ENCODE measurements at regions not wholly inside any gene's neighbourhood (a gene's known extent, or its start where the extent isn't known, plus 50 kb on each side); places are given as distances from the start of the nearest gene placed in this dataset.
"Not testable (repeated sequence)": the region's sequence is repeated elsewhere in the genome, so short reads cannot be mapped to it uniquely, and the experiment has no call there.

DNA sequence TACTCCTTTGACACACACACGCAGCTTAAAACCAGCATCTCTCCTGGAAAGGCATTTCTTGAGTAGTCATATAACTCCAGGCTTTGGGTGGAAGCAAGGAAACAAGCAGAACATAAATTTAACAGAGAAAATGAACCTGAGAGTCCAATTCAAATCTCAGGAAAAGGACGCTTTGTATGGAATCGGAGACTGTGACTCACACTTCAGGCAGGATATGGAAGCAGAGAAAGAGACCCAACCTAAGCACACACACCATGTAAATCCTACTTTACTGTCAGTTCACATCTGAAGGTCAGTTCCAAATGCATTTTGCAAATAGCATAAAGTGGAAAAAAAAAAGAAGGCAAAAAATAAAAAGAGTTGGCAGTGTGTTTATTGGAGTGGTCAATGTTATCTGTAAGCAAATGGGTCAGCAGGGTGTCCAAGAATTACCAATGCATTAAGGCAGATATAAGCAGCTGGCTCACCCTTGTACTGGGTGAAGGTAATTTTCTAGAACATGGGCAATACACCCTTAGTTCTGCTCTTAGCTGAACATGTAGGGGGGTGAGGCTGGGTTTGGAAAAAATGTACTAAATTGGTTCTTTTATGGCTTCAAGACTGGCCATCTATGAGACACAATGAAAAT, 283.7 kb upstream of the NT5E start:
- Mint-ChIP-seq H3K36me3 (ENCODE audit: insufficient read depth) (no peaks in the 10 kb centered on the region), H3K9me3 (no peaks in the 10 kb centered on the region), H3K27me3 (no peaks in the 10 kb centered on the region), H3K4me1 (no peaks in the 10 kb centered on the region), H3K4me3 (no peak overlapping the region), H3K27ac (ENCODE audit: low read depth) (no peak overlapping the region)
- no peak for ATAC-seq (replicated peaks; ENCODE audit: extremely low read depth, poor library complexity, severe bottlenecking)
- DNase-seq (ENCODE audit: low spot score in 2 of 2), result no peak

DNA sequence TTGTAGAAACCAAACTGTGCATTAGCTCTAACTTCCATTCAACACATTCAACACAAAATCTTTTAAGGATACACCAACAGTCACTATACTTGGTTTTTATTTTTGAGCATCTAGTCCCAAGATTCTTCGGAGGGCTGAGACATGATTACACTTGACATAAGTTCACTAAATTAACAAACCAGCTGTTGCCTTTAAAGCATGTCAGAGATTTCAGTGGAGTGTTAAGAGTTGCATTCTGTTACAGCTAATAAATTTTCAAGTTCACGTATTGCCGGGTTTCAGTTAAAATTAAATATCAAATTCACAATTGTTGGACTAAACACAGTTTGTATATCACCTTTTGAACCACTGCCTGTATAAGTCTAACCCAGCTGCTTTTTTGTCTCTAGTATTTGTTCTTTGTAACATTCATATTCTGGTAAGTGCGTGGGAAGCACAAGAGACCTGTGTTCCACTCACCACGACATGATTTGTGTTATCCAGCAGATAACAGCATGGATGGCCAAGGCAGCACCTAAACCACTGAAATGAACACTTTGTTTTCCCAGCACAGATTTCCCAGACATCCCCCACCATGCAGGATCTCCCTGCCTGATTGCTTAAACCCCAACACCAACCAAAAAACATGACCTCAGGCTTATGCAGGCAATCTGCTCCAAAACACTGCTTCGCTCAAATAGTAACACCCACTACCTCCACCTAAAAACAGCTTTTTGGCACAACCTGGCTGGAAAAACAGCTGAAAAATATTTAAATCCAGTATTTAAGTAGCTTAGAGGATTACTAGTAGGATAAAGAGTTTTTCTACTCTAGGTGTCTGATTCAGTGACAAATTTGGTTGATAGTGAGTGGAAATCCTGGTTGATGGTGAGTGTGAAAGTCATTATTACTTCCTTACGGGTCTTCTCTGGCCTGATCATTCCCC, 286.5 kb upstream of the NT5E start:
- ATAC-seq (replicated peaks; ENCODE audit: extremely low read depth, poor library complexity, severe bottlenecking), result no peak
- H3K36me3 Mint-ChIP-seq (ENCODE audit: insufficient read depth), result no peaks in the 10 kb centered on the region
- no peaks in the 10 kb centered on the region for H3K9me3 Mint-ChIP-seq
- no peaks in the 10 kb centered on the region for H3K27me3 Mint-ChIP-seq
- no peak overlapping the region for H3K4me3 Mint-ChIP-seq
- no peaks in the 10 kb centered on the region for H3K4me1 Mint-ChIP-seq
- no peak overlapping the region for H3K27ac Mint-ChIP-seq (ENCODE audit: low read depth)
- no peak for DNase-seq (ENCODE audit: low spot score in 2 of 2)

DNA sequence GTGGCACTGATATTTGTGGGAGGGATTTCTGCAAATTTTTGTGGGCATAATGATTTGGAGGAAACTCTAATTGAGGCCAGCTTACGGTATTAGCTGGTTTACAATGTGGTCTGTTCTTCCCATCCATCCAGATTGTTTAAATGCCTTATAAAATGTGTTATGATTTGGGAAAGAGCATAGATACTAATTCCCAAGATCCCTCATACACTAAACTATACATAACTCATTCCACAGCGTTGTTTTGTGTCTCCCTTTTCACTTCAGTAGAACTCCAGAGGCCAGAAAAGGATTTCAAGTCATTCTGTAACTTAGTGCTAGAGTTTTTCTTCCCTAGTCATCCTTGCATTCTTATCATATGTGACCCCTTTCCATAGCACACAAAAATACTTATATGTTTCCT, 292.6 kb upstream of the NT5E start:
- Mint-ChIP-seq H3K4me3 (no peak overlapping the region), H3K27me3 (no peaks in the 10 kb centered on the region), H3K36me3 (ENCODE audit: insufficient read depth) (no peaks in the 10 kb centered on the region), H3K4me1 (no peaks in the 10 kb centered on the region), H3K9me3 (peaks cover 3% of the 10 kb centered on the region), H3K27ac (ENCODE audit: low read depth) (no peak overlapping the region)
- DNase-seq (ENCODE audit: low spot score in 2 of 2), result no peak
- ATAC-seq (replicated peaks; ENCODE audit: extremely low read depth, poor library complexity, severe bottlenecking), result no peak

DNA sequence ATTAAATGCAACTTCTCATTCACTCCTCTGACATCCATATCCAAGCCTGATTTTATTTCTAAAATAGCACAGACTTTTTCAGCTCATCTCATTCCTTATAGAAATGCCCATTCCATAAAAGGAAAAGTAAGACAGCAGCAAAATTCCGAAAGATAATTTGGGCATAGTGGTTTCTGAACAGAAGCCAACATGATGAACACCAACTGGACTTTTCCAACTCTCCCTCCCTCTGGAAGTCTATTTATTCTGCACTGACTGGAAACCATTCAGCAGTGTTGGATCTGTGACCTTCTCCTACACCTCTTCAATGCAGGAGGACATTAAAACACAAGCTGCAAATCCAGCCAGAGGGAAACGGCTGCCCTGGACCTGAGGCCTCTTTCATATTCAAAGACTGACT, 306.2 kb upstream of the NT5E start:
- Mint-ChIP-seq H3K4me3 (no peak overlapping the region), H3K4me1 (no peaks in the 10 kb centered on the region), H3K9me3 (peaks cover 12% of the 10 kb centered on the region), H3K36me3 (ENCODE audit: insufficient read depth) (no peaks in the 10 kb centered on the region), H3K27ac (ENCODE audit: low read depth) (no peak overlapping the region), H3K27me3 (no peaks in the 10 kb centered on the region)
- no peak for DNase-seq (ENCODE audit: low spot score in 2 of 2)
- no peak for ATAC-seq (replicated peaks; ENCODE audit: extremely low read depth, poor library complexity, severe bottlenecking)

DNA sequence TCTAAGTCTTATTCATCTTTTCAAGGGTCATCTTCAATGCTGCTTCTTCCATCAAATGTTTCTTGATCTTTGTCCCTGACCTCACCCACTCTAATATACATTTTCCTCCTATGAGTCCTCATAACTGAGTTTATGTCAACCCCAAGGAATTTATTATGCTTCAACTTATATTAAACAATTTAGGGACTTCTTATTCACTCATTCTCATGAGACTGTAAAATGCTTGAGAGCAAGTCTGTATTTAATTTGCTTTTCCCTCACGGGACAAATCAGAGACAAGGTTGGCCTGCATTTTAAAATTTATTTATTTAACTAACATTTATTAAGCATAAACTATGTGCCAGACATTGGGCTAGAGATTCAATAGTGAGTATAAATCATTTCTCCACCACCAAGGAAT, 312.0 kb upstream of the NT5E start:
- Mint-ChIP-seq H3K9me3 (peaks cover 12% of the 10 kb centered on the region), H3K4me1 (no peaks in the 10 kb centered on the region), H3K4me3 (no peak overlapping the region), H3K27ac (ENCODE audit: low read depth) (no peak overlapping the region), H3K36me3 (ENCODE audit: insufficient read depth) (no peaks in the 10 kb centered on the region), H3K27me3 (no peaks in the 10 kb centered on the region)
- ATAC-seq (replicated peaks; ENCODE audit: extremely low read depth, poor library complexity, severe bottlenecking) (no peak), DNase-seq (ENCODE audit: low spot score in 2 of 2) (no peak)

DNA sequence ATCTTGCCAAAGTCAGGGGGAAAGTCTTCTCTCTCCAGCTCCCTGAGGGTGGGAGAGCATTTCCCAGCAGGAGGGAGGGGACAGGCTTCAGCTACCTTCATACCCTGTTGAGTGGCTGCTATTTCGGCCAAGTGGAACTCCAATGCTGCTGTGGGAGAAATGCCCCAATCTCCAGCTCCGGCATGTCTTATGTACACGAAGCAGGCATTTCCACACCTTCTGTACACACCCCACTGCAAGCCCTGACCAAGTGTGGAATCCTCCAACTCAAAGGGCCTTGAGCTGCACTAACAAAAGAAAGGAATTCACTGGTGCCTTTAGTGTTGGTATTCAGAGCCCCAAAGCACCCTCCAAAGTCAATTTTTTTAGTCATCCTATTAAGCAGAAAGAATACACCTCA, 313.6 kb upstream of the NT5E start:
- H3K27ac Mint-ChIP-seq (ENCODE audit: low read depth), result no peak overlapping the region
- peaks cover 12% of the 10 kb centered on the region for H3K9me3 Mint-ChIP-seq
- DNase-seq (ENCODE audit: low spot score in 2 of 2), result no peak
- no peaks in the 10 kb centered on the region for H3K4me1 Mint-ChIP-seq
- no peak for ATAC-seq (replicated peaks; ENCODE audit: extremely low read depth, poor library complexity, severe bottlenecking)
- H3K27me3 Mint-ChIP-seq, result no peaks in the 10 kb centered on the region
- no peak overlapping the region for H3K4me3 Mint-ChIP-seq
- H3K36me3 Mint-ChIP-seq (ENCODE audit: insufficient read depth), result no peaks in the 10 kb centered on the region

DNA sequence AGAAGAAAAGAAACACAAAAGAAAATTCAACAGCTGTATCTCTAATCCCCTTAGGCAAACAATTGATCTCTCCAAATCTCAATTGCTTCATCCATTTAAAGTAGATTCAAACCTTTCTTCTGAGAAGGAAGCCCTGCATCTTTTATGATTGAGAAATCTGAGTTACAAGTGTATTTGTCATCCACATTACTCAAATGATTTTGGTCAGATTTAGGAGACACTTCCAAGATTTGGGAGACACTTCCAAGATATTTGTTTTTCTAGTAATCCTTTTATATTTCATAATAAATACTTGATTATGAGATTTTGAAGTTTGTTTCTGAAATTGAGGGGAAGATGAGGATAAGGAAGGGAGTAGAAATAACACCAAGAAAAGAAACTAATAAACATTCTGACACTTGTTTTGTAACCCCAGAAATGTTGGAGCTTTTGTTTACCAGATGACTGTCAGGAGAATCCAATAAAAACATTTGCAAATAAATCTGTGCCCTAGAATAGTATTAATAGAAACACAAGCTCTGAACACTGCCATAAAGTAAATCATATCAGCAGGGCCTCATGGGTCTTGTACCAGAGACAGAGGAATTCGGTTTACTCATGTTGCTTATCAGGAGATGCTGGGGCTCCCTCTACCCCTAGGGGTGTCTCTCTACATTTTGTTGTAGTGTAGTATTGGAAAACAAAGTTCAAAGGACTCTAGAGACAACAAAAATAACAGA, 314.3 kb upstream of the NT5E start:
- Mint-ChIP-seq H3K9me3 (peaks cover 12% of the 10 kb centered on the region), H3K4me3 (no peak overlapping the region), H3K4me1 (no peaks in the 10 kb centered on the region), H3K27ac (ENCODE audit: low read depth) (no peak overlapping the region), H3K27me3 (no peaks in the 10 kb centered on the region), H3K36me3 (ENCODE audit: insufficient read depth) (no peaks in the 10 kb centered on the region)
- no peak for DNase-seq (ENCODE audit: low spot score in 2 of 2)
- no peak for ATAC-seq (replicated peaks; ENCODE audit: extremely low read depth, poor library complexity, severe bottlenecking)

DNA sequence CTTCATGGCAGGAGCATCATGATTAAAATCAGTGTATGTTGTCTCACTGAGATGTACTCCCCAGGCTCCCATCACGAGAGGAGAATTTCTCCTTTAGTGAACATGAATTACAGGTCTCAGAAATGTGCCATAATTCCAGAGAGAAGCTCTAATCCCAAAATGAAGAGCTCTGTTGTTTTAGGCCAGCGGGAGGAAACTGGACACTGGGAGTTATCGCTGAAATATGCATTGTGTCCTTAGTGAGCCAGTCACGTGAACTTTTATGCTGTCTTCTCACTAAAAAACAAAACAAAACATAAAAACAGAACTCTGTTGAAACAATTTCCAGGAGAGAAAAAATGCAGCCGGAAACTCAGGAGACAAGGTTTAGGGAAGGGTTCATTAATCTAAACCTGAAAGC, 315.7 kb upstream of the NT5E start:
- Mint-ChIP-seq H3K4me3 (no peak overlapping the region), H3K9me3 (peaks cover 11% of the 10 kb centered on the region), H3K27me3 (no peaks in the 10 kb centered on the region), H3K36me3 (ENCODE audit: insufficient read depth) (no peaks in the 10 kb centered on the region), H3K4me1 (no peaks in the 10 kb centered on the region), H3K27ac (ENCODE audit: low read depth) (no peak overlapping the region)
- no peak for ATAC-seq (replicated peaks; ENCODE audit: extremely low read depth, poor library complexity, severe bottlenecking)
- DNase-seq (ENCODE audit: low spot score in 2 of 2), result no peak

DNA sequence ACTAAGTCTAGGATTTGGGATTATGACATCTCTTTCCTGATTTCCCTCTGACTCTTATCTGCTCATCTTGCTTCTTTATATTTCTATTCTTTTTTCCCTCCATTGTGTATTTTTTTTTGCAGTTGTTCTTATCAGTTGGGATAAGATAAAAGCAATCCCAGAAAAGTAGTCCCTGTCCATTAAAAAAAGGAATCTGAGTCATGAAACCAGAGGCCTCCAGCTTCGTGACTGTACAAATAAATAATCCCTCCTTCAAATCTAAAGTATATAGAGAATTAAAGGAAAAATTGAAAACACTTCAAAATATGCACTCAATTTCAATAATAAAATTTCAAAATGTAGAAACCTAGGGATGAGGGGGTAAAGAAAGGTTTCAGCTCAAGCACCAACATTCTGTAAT, 317.8 kb upstream of the NT5E start:
- peaks cover 6% of the 10 kb centered on the region for H3K9me3 Mint-ChIP-seq
- H3K36me3 Mint-ChIP-seq (ENCODE audit: insufficient read depth), result no peaks in the 10 kb centered on the region
- no peak for ATAC-seq (replicated peaks; ENCODE audit: extremely low read depth, poor library complexity, severe bottlenecking)
- no peak for DNase-seq (ENCODE audit: low spot score in 2 of 2)
- H3K27ac Mint-ChIP-seq (ENCODE audit: low read depth), result no peak overlapping the region
- H3K27me3 Mint-ChIP-seq, result no peaks in the 10 kb centered on the region
- H3K4me1 Mint-ChIP-seq, result no peaks in the 10 kb centered on the region
- no peak overlapping the region for H3K4me3 Mint-ChIP-seq

DNA sequence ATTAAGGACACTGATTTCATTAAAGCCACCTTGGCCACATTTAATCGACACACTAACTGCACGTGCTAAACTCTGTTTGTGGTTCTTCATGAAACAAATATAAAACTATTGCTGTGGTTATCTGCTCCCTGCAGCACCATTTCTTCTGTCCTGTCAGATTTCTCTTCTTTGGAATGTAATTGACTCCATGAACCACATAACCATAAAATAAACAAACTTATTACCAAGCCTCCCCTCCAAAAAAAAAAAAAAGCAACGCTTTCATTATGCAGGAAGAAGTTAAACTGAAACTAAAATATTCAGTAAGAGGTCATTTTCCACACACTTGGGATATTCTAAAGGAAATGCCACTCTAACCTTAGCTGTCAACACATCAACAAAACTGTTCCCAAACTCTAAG, 319.1 kb upstream of the NT5E start:
- no peaks in the 10 kb centered on the region for H3K4me1 Mint-ChIP-seq
- no peak for DNase-seq (ENCODE audit: low spot score in 2 of 2)
- no peaks in the 10 kb centered on the region for H3K27me3 Mint-ChIP-seq
- ATAC-seq (replicated peaks; ENCODE audit: extremely low read depth, poor library complexity, severe bottlenecking), result no peak
- H3K4me3 Mint-ChIP-seq, result no peak overlapping the region
- H3K36me3 Mint-ChIP-seq (ENCODE audit: insufficient read depth), result no peaks in the 10 kb centered on the region
- peaks cover 6% of the 10 kb centered on the region for H3K9me3 Mint-ChIP-seq
- no peak overlapping the region for H3K27ac Mint-ChIP-seq (ENCODE audit: low read depth)

DNA sequence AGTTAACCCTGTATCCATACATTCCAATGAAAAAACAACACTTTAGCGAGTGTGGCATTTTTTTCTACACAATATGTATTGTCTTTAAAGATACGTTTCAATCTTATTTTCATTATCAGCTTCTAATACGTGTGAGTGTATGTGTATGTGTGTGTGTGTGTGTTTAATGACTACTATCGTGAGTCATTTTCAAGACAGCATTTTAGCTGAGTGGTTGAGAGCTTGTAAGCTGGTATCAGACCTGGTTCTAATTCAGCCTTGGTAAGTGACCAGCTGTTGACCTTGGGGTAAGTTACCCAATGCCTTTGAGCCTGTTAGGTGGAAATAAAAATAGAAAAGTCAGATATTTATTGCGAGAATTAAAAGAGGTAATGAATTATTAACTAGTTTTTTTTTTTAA, 320.0 kb upstream of the NT5E start:
- no peak for ATAC-seq (replicated peaks; ENCODE audit: extremely low read depth, poor library complexity, severe bottlenecking)
- Mint-ChIP-seq H3K4me1 (no peaks in the 10 kb centered on the region), H3K9me3 (peaks cover 6% of the 10 kb centered on the region), H3K4me3 (no peak overlapping the region), H3K36me3 (ENCODE audit: insufficient read depth) (no peaks in the 10 kb centered on the region), H3K27me3 (no peaks in the 10 kb centered on the region), H3K27ac (ENCODE audit: low read depth) (no peak overlapping the region)
- DNase-seq (ENCODE audit: low spot score in 2 of 2), result no peak

DNA sequence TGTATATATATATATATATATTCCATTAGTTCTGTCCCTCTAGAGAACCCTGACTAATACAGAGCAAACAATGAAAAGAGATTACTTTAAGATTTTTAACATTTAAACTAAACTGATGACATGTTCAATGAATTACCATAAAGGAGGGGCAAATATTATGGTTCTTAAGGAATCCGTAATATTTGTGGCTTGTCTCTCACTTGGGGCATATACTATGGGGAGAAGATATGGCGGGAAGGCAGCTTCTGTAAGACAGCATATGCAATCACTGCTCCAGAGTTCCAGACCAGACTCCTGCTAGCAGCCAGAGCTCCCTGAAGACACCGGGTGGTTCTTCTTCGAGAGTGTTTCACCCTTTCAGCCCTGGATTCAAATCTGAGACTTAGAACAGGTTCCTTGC, 321.1 kb upstream of the NT5E start:
- ATAC-seq (replicated peaks; ENCODE audit: extremely low read depth, poor library complexity, severe bottlenecking) (no peak), DNase-seq (ENCODE audit: low spot score in 2 of 2) (no peak)
- Mint-ChIP-seq H3K4me3 (no peak overlapping the region), H3K4me1 (no peaks in the 10 kb centered on the region), H3K36me3 (ENCODE audit: insufficient read depth) (no peaks in the 10 kb centered on the region), H3K9me3 (peaks cover 6% of the 10 kb centered on the region), H3K27ac (ENCODE audit: low read depth) (no peak overlapping the region), H3K27me3 (no peaks in the 10 kb centered on the region)

DNA sequence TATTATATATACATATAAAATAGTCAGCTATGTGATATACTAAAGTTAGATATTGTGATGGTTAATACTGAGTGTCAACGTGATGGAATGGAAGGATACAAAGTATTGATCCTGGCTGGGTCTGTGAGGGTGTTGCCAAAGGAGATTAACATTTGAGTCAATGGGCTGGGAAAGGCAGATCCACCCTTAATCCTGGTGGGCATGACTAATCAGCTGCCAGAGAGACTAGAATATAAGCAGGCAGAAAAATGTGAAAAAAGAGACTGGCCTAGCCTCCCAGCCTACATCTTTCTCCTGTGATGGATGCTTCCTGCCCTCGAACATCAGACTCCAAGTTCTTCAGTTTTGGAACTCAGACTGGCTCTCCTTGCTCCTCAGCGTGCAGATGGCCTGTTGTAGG, 321.6 kb upstream of the NT5E start:
- not testable (repeated sequence) for H3K27ac Mint-ChIP-seq (ENCODE audit: low read depth); H3K36me3 Mint-ChIP-seq (ENCODE audit: insufficient read depth); DNase-seq (ENCODE audit: low spot score in 2 of 2); H3K9me3 Mint-ChIP-seq; ATAC-seq (replicated peaks; ENCODE audit: extremely low read depth, poor library complexity, severe bottlenecking); H3K4me3 Mint-ChIP-seq; H3K4me1 Mint-ChIP-seq; H3K27me3 Mint-ChIP-seq
